SU-DHL-6 (cell line): ENCODE measurements at regions not wholly inside any gene's neighbourhood (a gene's known extent, or its start where the extent isn't known, plus 50 kb on each side); places are given as distances from the start of the nearest gene placed in this dataset.
"Not testable (repeated sequence)": the region's sequence is repeated elsewhere in the genome, so short reads cannot be mapped to it uniquely, and the experiment has no call there.

Experiments
- EZH2phosphoT487 ChIP-seq: fragments of 200-600 bp; sonication (generic), shearing (Covaris generic); conservative IDR thresholded peaks from 2 replicates; pipeline ENCODE4 v1.6.1; 2018; ENCODE audit warnings: mild to moderate bottlenecking, antibody characterized with exemption, low read length, moderate library complexity, mixed read lengths
- TF ChIP-seq, protein P1 (sequence below): fragments of 200-600 bp; sonication (generic); IDR thresholded peaks from one replicate; pipeline ENCODE4 v1.5.1; 2017; ENCODE audit warnings: antibody characterized with exemption, mild to moderate bottlenecking, low read length, moderate library complexity; ENCODE audit not compliant: insufficient read depth, poor library complexity, severe bottlenecking

GRCh38 chr21:13825218-13825778 is 215.7 kb downstream of the POTED start:
- TF ChIP-seq, protein P1, sequence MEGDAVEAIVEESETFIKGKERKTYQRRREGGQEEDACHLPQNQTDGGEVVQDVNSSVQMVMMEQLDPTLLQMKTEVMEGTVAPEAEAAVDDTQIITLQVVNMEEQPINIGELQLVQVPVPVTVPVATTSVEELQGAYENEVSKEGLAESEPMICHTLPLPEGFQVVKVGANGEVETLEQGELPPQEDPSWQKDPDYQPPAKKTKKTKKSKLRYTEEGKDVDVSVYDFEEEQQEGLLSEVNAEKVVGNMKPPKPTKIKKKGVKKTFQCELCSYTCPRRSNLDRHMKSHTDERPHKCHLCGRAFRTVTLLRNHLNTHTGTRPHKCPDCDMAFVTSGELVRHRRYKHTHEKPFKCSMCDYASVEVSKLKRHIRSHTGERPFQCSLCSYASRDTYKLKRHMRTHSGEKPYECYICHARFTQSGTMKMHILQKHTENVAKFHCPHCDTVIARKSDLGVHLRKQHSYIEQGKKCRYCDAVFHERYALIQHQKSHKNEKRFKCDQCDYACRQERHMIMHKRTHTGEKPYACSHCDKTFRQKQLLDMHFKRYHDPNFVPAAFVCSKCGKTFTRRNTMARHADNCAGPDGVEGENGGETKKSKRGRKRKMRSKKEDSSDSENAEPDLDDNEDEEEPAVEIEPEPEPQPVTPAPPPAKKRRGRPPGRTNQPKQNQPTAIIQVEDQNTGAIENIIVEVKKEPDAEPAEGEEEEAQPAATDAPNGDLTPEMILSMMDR = not testable (repeated sequence)
- TF ChIP-seq EZH2phosphoT487 = not testable (repeated sequence)
